ENCODE measurements at regions not wholly inside any gene's neighbourhood (a gene's known extent, or its start where the extent isn't known, plus 50 kb on each side); places are given as distances from the start of the nearest gene placed in this dataset.

DNA sequence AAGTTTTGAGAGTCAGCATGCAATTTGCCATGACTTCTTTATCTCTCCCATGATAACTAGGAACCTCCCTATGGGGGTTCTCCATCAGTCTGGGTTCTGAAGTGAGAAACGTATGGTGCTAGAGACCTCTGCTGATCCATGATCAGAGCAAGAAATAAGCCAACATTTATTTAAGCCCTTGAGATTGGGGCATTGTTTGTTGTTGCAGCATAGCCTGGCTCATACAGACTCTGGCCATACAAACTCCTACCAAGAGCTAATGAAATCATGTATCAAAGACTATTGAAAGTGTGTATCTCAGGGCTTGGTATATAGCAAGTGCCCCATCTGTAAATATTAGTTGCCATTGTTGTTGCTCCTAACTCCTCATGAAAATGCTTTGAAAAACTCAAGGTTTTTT lies 233.9 kb downstream of the MAF start:
- no peak for DNase-seq

DNA sequence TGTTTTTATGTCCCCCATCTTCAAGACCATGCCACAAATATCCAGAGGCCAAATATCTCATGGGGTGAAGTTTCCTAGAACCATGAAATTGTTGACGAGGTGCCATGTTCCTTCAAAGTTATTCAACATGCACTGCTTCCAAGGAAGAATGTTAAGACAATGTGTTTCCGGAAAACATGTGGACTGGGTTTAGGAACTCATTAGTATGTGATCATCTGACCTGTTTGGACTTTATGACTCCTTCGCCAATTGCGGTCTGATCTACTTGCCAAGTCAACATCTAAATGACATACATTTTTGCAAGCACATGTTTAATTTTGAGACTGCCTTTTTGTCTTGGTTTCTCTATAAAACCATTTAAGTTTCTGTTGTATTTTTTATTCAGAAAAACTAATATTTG lies 234.8 kb downstream of the MAF start:
- DNase-seq, result no peak

DNA sequence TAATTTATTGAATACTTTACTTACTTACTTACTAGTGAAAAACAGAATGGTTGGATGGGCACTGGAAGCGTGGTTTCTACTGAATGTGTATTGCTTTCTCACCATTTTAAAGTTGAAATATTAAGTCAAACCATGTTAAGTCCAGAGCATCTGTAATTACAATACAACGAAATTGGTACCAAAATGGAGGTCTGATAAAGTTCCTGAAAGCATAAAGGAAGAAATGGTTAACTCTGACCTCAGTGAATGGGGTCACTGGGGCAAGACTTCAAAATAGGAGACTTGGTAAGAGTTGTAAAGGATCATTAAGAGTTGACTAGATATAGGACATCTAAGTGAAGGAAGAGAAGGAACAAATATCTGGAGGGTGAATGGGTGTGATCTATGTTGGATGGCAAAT lies 237.1 kb downstream of the MAF start:
- DNase-seq, result no peak

DNA sequence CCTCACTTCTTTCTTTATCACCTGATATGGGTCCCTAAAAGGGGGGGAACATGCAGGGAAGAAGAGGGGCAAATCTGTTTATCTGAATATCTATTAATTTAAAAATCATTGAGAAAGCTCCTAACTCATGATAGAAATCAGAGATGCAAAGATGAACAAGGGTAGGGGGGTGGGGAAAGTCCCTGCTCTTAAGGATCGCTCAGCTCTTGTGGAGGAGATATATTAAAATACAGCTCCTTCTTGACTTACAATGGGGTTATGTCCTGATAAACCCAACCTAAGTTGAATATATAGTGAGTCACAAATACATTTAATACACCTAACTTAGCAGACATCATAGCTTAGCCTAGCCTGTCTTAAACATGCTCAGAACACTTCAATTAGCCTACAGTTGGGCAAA lies 237.5 kb downstream of the MAF start:
- no peak for DNase-seq

DNA sequence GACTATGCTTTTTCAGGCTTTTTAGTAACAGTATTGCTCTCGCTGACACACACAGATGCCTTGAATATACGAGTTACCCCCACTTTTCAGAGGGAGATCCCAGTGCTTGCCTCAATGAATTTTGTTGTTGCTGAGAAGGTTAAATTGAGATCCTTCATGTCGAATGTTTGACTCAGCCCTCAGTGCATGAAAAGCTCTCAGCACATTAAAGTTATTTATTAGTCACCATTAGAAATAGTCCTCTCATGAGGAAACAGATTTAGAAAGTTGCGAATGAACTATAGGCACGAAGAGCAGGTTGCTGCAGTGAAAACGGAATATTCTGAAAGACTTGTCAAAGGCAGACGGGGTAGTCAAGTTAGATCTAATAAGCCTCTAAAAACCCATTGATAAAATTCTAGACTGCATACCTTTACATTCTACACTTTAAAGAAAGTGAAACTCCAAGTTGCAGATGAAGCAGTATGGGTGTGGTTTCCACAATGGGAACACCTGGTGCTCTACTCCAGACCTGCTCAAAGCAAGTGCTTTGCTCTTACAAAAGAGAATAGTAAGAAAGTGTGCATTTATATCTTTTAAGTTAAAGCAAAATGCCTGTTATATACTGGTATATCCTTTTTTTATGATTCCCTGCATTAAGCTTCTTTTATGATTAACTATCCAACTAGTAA lies 238.1 kb downstream of the MAF start:
- DNase-seq, result no peak

DNA sequence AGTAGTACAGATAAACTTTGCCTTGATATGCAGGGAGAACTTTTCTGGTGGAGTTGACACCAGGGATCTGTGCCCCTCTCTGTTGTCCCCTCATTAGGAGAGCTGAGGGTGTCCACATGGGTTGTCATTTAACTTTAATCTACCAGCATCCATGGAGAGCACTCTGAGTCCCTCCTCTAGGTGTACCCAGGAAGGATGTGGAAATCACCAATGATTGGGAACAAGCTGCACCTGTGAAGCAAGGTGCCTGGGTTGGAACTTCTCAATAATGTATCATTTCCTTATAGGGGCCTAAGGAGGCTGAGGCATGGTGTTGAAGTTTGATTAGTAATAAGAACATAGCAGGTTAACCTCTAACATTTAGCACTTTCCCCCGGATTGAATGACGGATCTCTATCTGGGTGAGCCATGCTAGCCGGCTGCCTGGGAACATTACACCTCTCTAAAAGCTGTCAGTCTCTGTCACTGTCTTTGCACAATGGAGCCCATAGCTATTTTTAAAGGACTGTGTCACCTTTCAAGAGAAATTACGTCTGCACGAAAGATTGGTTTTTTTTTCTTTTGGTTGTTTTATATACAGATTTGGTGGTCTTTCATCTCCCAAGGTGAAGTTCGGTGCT lies 239.3 kb downstream of the MAF start:
- no peak for DNase-seq

DNA sequence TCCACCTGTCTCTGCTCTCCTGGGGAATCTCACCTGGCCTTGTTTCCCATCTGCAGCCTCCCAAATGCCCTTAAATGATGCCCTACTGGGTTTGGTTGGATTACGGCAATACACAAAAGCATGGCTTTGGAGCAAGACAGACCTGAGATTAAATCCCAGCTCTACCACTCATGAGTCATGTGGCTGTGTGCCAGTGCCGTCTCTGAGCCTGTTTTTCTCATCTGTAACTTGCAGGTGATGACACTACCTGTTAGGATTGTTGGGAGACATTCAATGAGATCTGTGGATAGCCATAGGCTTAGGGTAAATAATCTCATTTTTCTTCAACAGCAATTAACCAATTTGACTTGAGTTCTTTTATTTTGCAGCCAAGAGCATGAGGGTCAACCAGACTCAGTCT lies 240.3 kb downstream of the MAF start:
- no peak for DNase-seq

DNA sequence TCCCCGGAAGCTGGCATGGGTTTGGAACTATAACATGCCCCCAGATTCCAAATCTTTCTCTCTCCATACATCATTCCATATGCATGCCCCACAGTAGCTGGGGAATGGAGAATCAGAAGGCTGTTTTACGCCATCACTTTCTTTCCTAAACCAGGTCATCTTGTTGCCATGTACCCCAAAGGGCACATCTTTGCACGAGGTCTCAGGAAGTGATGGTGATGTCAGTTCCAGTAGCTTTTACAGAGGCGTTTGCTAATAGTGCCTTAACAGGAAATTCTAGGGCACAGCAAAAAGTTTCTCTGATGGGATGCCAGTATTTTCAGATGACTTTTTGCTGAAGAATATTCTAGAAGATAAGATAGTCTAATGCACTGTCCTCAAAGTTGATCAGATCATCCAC lies 241.5 kb downstream of the MAF start:
- no peak for DNase-seq

DNA sequence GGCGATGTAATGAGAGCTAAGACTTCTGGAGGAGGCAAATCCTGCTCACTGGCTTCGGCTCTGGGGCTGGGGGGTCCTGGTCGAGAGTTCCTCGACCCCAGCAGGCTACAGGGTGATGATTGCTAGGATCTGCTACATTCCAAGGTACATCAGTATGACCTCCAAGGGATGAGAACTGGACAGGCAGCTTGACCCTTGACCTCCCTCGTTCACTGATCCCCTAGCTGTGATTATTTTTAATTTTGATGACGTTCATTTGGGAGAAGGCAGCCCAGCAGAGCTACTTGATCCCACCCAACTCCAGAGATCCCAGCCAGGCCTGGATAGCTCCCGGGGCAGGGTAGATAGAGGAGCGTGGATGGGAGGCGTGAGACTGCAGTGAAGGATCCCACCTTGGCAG lies 242.3 kb downstream of the MAF start:
- DNase-seq, result no peak

DNA sequence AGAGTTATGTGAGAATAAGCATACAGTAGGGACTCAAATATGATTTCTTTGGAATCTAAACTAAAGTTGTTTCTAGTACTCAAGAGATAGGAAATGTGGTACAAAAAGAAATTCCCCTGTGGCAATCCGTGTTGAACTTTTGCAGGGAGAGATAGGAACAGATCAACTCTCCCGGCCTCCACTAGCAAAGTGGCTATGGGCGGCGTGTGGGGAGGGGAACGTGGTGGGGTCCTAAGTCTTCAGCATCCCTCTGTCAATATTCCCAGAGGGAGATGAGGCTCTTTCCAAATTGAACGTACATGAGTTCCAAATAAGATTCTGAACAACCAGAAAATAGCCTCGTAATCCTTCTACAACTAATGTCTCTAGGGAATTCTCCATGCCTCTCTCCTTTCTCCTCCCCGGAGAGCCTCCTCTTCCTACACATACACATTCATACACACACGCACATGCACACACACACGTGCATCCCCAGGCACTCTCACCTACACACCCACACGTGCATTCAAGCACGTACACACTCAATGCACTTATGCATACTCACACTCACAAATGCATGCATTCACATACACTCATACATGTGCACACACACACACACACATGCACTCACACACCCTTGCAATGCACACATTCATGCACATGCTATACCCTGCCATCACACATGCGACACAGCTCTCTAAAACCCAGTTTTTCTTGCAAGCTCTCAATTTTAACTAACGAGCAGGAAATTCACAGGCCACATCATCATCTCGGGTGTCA lies 244.8 kb downstream of the MAF start:
- DNase-seq, result no peak

DNA sequence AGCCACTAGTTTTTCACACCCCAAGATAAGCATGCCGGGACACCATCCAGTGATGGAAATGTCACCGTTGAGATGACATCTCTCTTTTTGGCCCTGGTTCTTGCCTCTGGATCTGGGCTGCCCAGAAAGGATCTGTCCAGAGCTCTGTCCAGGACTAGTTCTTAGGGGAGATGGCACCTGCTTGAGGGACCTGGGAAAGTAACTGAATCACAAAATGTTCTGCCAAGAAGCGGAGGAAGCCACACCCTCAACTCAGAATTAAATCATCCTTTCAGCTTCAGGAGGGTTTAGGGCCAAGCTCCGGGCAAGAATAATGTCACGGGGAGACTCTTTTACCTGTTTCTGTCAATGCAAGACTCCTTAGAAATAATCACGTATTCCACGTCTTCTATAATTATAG lies 248.6 kb downstream of the MAF start:
- DNase-seq, result no peak

DNA sequence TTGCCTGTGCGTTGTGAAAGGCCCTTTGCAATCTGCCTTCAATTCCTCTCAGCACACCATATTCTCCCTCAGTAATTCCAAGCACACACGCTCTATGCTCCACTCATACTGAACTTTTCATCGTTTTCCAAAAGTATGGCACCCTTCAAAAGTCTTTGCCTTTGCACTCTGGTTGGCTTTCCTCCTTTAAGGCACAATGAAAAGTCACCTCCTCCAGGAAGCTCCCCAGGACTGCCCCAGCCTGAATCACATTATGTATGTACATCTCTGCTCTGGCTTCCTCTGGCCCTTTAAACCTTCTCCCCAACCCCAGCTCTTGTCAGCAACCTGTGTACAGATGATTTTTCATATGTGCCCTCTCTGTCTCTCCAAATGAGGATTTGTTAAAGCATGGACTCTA lies 250.7 kb downstream of the MAF start:
- no peak for DNase-seq

DNA sequence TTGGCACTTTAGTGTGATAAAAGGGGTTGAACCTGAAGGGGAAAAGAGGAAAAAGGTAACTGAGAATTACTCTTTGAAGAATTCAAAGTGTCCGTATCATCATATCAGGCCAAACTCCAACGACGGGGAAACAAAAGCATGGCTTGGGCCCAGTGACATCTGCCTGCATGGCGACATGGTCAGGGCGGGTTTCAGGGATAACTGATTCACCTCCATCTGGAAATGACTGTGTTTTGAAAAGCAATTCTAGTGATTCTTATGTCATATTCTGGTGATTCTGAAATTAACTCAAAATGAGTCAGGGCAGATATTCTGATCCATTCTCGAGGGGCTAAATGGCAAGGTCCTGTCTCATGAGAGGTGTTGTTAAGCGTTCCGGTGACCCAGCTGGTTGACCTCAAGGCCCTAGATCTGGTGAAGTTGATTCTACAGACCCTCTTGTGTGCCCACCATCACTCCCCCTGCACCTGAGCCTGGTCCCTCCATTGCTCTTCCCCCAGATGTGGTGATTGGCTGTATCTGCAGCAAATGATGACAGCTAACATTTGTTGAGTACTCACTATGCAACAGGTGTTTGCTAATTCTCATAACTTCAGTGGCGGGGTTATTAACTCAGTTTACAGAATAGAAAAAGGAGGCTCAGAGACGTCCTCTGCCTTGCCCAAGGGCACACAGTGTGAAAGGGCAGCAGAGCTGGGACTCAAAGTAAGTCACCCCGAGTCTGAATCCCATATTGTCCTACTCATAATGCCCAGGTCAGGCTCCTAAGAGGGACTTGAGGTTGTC lies 251.8 kb downstream of the MAF start:
- DNase-seq, result no peak

DNA sequence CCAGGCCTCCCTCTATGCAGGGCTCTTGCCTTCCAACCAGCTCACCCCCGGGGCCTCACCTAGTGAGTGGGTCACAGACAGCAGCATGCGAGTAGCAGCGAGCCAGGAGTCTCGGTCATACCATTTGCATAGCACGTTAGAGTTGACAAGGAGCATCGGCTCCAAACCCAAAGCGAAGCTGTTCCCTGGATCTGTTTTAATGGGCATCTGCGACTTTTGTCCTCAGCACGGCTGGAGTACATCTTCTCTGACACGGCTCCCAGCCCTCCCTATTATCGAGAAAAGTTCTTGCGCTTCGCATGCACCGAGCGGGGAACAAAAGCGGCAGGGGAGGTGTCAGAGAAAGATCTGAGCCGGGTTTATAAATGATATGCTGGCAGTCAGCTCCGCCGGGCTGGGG lies 253.3 kb downstream of the MAF start:
- DNase-seq, result no peak

DNA sequence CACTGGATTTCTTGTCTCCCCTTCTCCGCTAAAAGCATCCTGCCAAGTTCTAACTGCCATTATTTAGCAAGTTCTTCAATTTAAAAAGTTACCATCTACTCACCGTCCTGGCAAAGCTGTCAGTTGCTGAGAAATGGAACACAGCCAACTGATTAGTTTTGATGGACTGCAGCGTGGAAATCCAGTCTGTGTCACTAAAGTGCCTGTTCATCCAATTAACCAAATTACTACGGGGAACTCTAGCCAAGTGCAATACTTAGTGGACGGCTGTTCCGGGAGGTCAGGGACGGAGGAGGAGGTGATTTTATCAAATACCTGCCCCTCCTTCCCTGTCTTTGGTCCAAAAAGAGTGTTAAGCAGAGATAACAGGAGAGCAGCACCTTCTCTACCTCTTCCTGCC lies 260.7 kb downstream of the MAF start:
- no peak for DNase-seq

DNA sequence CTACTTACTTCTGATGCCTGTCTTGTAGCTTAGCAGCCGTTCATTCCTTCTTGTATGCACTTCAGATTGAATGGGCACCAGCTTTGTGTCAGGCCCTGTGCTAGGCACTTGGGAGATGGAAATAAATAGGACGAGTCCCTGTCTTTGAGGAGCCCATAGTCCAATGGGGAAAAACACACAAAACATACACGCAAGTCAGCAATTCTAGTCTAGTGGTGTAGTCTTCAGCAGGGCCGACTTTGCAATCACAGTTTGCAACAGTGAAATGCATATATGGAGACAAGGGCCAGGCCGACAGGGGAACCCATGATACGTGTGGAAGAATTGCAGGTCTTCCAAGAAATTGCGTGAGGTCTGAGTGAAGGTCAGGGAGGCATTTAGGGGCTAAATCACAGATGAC lies 262.6 kb downstream of the MAF start:
- DNase-seq, result no peak

DNA sequence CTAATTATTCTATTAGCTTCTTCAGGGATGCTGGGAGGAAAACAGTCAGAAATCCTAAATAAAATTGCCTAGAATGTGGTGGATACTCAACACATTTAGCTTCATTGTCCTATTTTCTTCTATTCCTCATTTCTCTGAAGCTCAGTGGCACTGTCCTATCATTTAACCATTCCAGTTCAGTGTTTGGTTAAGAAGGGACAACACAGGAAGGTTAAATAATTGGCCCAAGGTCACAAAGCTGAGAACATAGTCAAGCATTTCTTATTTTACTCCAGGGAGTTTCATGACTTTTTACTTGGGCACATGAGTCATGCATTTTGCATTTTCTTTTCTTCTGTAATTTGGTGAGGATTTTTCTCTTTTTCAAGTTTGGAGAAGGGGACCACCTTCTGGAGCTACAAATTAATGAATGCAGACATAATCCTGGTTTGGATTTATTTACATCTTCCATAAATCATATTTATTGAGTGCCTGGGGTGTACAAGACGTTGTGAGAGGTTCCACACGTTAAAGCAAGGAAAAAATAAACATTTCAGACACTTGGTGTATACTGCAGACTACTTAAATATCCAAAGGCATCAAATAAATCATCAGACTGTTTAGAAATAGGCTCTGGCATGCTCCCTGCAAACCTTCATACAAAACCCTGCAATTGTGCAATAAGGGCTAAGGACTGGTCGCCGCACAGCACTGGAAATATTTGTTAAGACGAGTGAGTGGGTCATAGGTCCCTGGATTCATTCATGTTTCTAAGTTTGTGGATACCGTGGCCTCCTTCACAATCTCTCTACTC lies 263.9 kb downstream of the MAF start:
- DNase-seq, result no peak

DNA sequence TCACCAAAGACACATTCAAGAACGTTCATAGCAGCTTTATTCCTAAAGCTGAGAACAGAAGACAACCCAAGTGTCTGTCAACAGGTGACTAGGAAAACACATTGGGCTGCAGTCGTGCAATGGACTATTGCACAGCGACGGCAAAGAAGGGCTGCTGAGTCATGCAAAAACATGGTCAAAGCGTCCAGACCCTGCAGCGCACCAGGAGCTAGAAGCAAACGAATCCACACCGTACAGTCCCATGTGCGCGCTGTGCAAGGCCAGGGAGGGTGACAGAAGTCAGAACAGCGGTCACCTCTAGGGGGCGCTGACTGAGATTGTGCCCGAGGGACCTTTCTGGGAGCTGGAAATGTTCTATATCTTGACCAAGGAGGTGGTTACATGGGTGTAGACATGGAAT lies 266.4 kb downstream of the MAF start:
- DNase-seq, result no peak

DNA sequence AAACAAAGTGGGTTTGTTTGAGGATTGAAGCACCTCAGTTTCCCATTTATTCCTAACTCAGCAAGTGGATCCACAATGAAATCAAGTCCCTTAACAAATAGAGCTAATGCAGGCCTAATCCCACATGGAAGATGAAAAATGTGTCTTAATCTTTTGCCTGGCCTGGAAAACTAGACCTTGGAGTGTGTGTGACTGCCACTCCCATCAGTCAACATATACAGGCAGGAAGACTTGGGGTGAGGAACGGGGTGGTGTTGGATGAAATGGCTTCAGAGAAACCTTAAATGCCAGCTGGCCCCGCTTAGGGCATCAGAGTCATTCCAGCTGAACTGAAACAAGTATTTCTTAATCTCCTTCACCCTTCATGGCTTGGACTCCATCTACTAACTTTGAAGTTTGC lies 269.5 kb downstream of the MAF start:
- DNase-seq, result no peak

DNA sequence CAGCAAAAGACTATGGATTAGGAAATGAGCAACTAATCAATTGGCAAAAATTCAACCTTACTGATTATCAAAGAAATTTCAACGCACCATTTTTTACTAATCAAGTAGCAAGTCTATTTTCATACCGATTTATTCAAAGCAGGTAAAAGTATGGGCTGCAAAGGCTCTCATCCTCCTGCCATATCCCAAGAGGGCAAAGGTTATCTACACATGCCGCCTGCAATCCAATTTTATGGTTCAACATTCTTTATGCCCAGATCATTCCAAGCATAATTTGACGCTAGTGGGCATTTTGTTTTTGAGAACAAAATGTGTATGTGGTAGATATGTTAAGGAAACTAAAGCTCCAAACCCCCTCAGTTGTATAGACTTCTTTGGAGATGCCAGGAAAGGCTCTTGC lies 270.6 kb downstream of the MAF start:
- no peak for DNase-seq

DNA sequence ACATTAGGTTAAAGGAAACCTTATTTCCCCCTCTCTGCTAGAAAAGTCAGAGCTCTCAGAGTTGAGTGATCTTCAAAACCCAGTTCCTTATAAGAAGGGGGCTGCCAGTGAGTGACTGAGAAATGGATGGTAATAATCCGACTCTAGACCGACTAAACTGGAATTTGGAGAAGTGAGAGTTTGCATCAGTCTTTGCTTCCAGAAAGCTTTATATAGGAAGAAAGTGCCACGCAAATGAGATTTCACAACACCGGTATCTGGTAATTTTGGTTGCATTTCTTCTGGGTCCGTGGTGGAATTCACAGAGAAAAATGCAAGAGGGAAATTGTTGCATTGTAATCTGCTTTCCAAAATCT lies 271.4 kb downstream of the MAF start:
- DNase-seq, result no peak

DNA sequence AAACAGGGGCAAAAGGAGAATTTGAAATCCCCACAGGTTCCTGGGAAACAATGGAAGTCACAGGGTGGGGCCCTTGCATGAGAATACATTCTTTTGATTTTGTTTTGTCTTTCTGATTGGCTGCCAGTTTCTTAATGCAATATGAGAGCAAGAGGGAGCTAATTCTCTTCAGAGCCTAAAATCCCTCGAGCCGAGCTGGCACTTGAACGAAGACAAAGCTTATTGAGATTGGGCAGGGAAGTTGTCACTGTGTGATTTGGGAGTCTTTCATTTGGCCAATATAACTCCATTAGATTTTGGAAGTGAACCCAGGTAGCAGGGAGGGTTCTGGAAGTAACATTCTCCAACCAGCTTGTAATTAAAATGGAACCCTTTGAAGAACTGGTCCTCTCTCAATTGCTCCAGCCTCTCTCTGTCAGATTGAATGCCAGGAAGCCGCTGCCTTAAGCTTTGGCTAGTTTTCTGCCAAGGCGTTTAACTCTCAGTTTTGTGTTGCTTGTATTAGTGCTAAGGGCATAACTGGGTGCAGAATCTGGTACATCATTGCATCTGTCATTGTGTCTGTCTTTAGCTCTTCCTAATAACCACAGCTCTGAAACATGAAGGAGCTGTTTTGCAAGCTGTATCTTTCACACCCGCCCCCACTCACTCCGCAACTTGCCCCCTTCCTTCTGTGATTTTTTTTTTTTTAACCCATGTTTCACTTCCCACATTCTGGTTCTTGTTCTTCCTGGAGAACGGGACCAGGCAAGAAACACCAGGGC lies 272.0 kb downstream of the MAF start:
- DNase-seq, result no peak
